Tibial nerve (tissue), 4 donors: ENCODE measurements at regions not wholly inside any gene's neighbourhood (a gene's known extent, or its start where the extent isn't known, plus 50 kb on each side); places are given as distances from the start of the nearest gene placed in this dataset.

ENCODE experiments used
- EP300 ChIP-seq, 2 donors: sonication (generic); formaldehyde crosslinking; IDR thresholded peaks; one replicate each; pipeline ENCODE4 v1.6.1; 2017; ENCODE audit warnings: antibody characterized with exemption in 2 of 2, mild to moderate bottlenecking in 1 of 2
- POLR2A ChIP-seq, 2 donors: fragments of 450-650 bp; IDR thresholded peaks; one replicate each; pipeline ENCODE4 v1.6.1; 2017; ENCODE audit warnings: antibody characterized with exemption in 2 of 2, mild to moderate bottlenecking in 2 of 2, moderate library complexity in 2 of 2
- TF ChIP-seq, protein P1 (sequence below), 5 experiments: fragments of 200-600 bp in 3 of 5; fragments of 450-650 bp in 2 of 5; sonication (generic) in 3 of 5; IDR thresholded peaks; one replicate each; pipeline ENCODE4 v1.5.1; 2016 to 2019; ENCODE audit warnings: antibody characterized with exemption in 5 of 5, mild to moderate bottlenecking in 3 of 5, moderate library complexity in 2 of 5

DNA sequence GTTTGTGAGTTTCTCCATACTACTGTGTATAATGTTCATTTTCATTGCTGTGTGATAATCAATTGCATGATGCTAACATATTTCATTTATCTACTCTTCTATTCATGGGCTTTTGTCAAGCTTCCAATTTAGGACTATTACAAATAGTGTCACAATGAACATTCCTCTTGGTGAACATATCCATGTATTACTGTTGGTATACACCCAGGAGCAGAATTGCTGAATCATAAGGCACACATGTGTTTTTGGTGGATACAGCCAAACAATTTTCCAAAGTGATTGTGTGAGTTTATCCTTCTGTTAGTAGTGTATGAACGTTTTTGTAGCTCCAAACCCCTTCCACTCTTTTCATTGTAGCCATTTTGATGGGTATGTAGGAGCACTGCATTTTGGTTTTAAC, 101.6 kb upstream of the COPS8 start:
- TF ChIP-seq, protein P1, sequence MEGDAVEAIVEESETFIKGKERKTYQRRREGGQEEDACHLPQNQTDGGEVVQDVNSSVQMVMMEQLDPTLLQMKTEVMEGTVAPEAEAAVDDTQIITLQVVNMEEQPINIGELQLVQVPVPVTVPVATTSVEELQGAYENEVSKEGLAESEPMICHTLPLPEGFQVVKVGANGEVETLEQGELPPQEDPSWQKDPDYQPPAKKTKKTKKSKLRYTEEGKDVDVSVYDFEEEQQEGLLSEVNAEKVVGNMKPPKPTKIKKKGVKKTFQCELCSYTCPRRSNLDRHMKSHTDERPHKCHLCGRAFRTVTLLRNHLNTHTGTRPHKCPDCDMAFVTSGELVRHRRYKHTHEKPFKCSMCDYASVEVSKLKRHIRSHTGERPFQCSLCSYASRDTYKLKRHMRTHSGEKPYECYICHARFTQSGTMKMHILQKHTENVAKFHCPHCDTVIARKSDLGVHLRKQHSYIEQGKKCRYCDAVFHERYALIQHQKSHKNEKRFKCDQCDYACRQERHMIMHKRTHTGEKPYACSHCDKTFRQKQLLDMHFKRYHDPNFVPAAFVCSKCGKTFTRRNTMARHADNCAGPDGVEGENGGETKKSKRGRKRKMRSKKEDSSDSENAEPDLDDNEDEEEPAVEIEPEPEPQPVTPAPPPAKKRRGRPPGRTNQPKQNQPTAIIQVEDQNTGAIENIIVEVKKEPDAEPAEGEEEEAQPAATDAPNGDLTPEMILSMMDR (IDR thresholded peaks at IDR 0.05), result no peak
- TF ChIP-seq POLR2A (IDR thresholded peaks at IDR 0.05), result no peak
- TF ChIP-seq EP300 (IDR thresholded peaks at IDR 0.05), result peak in 1 of 2 donors; percentile 8
